Type B pancreatic cell (in vitro differentiated cells): ENCODE measurements at regions not wholly inside any gene's neighbourhood (a gene's known extent, or its start where the extent isn't known, plus 50 kb on each side); places are given as distances from the start of the nearest gene placed in this dataset.

ENCODE experiments used
- DNase-seq: peaks from one replicate; pipeline ENCODE4 v3.0.0; 2021; ENCODE audit warnings: mixed read lengths; ENCODE audit not compliant: unreplicated experiment; ENCODE audit errors: extremely low spot score
- H3K27ac Mint-ChIP-seq: 2 replicates; pipeline ENCODE4 v1.8.0; 2021; ENCODE audit warnings: mild to moderate bottlenecking, mixed read lengths
- H3K27me3 Mint-ChIP-seq: 2 replicates; pipeline ENCODE4 v1.8.0; 2021; ENCODE audit warnings: mixed read lengths
- H3K36me3 Mint-ChIP-seq: 2 replicates; pipeline ENCODE4 v1.8.0; 2021; ENCODE audit warnings: mixed read lengths
- H3K4me1 Mint-ChIP-seq: one replicate; pipeline ENCODE4 v1.8.0; 2021; ENCODE audit warnings: mixed read lengths; ENCODE audit not compliant: unreplicated experiment
- H3K4me3 Mint-ChIP-seq: 2 replicates; pipeline ENCODE4 v1.8.0; 2021; ENCODE audit warnings: mild to moderate bottlenecking, mixed read lengths
- H3K9me3 Mint-ChIP-seq: 2 replicates; pipeline ENCODE4 v1.8.0; 2021; ENCODE audit warnings: mixed read lengths
- TF ChIP-seq, protein P1 (sequence below): fragments of 200-600 bp; sonication (generic); conservative IDR thresholded peaks from 2 replicates; pipeline ENCODE4 v1.5.0; 2021; ENCODE audit warnings: antibody characterized with exemption, mild to moderate bottlenecking

DNA sequence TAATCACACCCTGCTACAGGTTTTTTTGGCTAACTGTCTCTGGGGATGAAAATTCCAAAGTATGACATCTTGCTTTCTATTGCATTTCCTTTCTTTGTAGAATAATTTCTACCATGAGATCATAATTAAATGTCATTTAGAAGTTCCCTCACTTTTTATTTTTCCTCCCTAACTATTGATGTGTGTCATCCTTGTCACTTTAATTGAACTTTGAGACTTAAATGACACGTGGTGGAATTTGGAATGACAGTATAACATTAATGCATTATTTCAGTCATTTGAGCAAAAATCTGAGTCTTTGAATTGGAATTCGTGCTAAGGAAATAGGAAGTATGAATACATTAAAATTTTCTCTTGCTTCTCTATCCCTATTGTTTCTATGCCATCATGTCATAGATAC lies 745.4 kb downstream of the PDHA2 start:
- H3K36me3 Mint-ChIP-seq, result no peaks in the 10 kb centered on the region
- peaks cover 3% of the 10 kb centered on the region for H3K27me3 Mint-ChIP-seq
- no peaks in the 10 kb centered on the region for H3K4me1 Mint-ChIP-seq
- no peak overlapping the region for H3K4me3 Mint-ChIP-seq
- peaks cover 3% of the 10 kb centered on the region for H3K9me3 Mint-ChIP-seq
- DNase-seq, result no peak
- H3K27ac Mint-ChIP-seq, result no peak overlapping the region
- TF ChIP-seq, protein P1, sequence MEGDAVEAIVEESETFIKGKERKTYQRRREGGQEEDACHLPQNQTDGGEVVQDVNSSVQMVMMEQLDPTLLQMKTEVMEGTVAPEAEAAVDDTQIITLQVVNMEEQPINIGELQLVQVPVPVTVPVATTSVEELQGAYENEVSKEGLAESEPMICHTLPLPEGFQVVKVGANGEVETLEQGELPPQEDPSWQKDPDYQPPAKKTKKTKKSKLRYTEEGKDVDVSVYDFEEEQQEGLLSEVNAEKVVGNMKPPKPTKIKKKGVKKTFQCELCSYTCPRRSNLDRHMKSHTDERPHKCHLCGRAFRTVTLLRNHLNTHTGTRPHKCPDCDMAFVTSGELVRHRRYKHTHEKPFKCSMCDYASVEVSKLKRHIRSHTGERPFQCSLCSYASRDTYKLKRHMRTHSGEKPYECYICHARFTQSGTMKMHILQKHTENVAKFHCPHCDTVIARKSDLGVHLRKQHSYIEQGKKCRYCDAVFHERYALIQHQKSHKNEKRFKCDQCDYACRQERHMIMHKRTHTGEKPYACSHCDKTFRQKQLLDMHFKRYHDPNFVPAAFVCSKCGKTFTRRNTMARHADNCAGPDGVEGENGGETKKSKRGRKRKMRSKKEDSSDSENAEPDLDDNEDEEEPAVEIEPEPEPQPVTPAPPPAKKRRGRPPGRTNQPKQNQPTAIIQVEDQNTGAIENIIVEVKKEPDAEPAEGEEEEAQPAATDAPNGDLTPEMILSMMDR, result no peak

DNA sequence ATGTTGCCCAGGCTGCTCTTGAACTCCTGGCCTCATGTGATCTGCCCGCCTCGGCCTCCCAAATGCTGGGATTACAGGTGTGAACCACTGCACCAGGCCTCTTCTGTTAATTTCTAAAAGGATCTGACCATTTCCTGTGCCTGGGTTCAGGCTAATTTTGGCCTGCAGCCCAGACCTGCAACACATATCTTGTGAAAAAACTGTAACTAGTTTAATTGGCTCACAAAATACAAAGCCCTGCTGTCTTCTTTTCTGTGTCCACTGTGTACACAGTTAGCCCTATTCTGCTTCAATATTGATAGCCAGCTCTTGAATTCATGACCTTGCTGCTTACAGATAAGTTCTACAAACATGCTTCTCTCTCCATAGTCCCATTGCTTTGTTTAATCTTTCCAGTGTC lies 753.5 kb downstream of the PDHA2 start:
- H3K36me3 Mint-ChIP-seq, result no peaks in the 10 kb centered on the region
- DNase-seq, result no peak
- peaks cover 6% of the 10 kb centered on the region for H3K9me3 Mint-ChIP-seq
- H3K4me1 Mint-ChIP-seq, result peaks cover 6% of the 10 kb centered on the region
- no peak overlapping the region for H3K27ac Mint-ChIP-seq
- no peaks in the 10 kb centered on the region for H3K27me3 Mint-ChIP-seq
- TF ChIP-seq, protein P1, result no peak
- H3K4me3 Mint-ChIP-seq, result no peak overlapping the region

DNA sequence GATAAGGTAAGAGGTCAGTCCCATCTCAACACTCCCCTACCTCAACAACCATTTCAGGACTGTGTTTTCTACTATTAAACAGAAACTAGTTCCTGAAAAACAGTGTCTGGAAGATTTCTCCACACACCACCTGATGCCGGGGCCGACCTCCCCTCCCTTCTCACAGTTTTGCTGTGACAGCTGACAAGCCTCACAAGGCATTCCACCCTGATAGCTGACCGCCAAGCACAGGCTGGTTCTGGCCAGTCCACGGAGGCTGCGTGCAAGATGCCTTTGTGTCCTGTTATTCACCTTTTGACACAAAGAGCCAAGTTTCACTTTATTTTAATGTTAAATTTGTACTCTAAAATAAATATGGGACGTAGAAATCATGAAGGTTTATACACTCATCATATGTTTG lies 758.6 kb downstream of the PDHA2 start:
- H3K27me3 Mint-ChIP-seq, result no peaks in the 10 kb centered on the region
- DNase-seq, result no peak
- no peak overlapping the region for H3K4me3 Mint-ChIP-seq
- TF ChIP-seq, protein P1, result no peak
- no peak overlapping the region for H3K27ac Mint-ChIP-seq
- H3K9me3 Mint-ChIP-seq, result no peaks in the 10 kb centered on the region
- peaks cover 7% of the 10 kb centered on the region for H3K4me1 Mint-ChIP-seq
- no peaks in the 10 kb centered on the region for H3K36me3 Mint-ChIP-seq

- Mint-ChIP-seq H3K27me3 (no peaks in the 10 kb centered on the region), H3K27ac (no peak overlapping the region), H3K36me3 (no peaks in the 10 kb centered on the region), H3K4me1 (peaks cover 5% of the 10 kb centered on the region), H3K9me3 (no peaks in the 10 kb centered on the region), H3K4me3 (no peak overlapping the region)
- no peak for DNase-seq
- TF ChIP-seq, protein P1, result no peak
Observed at GRCh38 chr4:96599752-96600151, 759.9 kb downstream of the PDHA2 start.

DNA sequence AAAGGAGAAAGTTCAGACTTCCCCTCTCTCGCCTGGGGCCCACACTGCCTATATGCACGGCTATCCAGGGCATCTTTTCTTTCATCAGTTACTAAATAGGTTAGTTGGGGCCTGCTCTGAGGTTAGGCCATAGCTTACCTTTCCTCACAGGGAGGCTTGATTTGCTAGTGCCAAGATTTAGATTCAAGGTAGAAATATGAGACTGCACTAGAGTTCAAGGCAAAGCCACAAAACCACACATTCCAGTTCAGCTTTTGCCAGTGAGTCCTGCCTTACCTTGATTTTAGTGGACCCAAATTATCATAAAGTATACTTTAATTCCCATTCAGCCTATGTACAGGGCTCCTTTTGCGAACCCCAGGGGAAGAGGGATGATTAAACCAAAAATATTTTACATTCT lies 762.8 kb downstream of the PDHA2 start:
- H3K27ac Mint-ChIP-seq, result no peak overlapping the region
- no peaks in the 10 kb centered on the region for H3K9me3 Mint-ChIP-seq
- TF ChIP-seq, protein P1, result no peak
- peaks cover 5% of the 10 kb centered on the region for H3K4me1 Mint-ChIP-seq
- no peaks in the 10 kb centered on the region for H3K27me3 Mint-ChIP-seq
- no peaks in the 10 kb centered on the region for H3K36me3 Mint-ChIP-seq
- no peak overlapping the region for H3K4me3 Mint-ChIP-seq
- DNase-seq, result no peak

DNA sequence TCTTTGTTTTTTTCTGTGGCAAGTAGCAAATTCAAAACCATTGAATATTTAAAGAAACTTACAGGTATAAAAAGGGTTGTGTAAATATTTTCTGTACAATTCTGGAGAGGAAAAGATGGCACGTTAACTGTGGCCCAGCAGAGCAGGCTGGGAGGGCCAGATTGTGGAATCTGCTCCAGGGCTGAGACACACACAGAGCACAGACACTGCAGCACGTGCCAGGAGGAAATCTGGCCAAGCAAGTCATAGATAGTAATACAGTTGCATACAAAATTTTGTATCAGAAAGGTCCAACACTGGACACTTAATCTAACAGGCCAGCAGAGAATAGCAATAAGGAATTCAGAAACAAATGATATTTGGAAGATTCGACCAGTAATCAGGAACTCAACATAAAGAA lies 763.7 kb downstream of the PDHA2 start:
- H3K27me3 Mint-ChIP-seq, result no peaks in the 10 kb centered on the region
- no peaks in the 10 kb centered on the region for H3K36me3 Mint-ChIP-seq
- no peak overlapping the region for H3K27ac Mint-ChIP-seq
- TF ChIP-seq, protein P1, result no peak
- peaks cover 5% of the 10 kb centered on the region for H3K4me1 Mint-ChIP-seq
- no peak overlapping the region for H3K4me3 Mint-ChIP-seq
- H3K9me3 Mint-ChIP-seq, result no peaks in the 10 kb centered on the region
- no peak for DNase-seq
